Liver (tissue), 3 donors: ENCODE measurements at regions not wholly inside any gene's neighbourhood (a gene's known extent, or its start where the extent isn't known, plus 50 kb on each side); places are given as distances from the start of the nearest gene placed in this dataset.

Experiments
- ATF3 ChIP-seq: IDR thresholded peaks from 2 replicates; pipeline ENCODE4 v1.6.1; 2016; ENCODE audit warnings: antibody characterized with exemption
- CTCF ChIP-seq: fragments of 150-350 bp; IDR thresholded peaks from 2 replicates; pipeline ENCODE4 v1.5.1; 2017; ENCODE audit warnings: improper control_type of control experiment, low read depth, low read length; ENCODE audit not compliant: missing input control
- JUND ChIP-seq, 2 donors: IDR thresholded peaks; 2 replicates each; pipeline ENCODE4 v1.6.1; 2016; ENCODE audit warnings: antibody characterized with exemption in 2 of 2
- MAX ChIP-seq: IDR thresholded peaks from 2 replicates; pipeline ENCODE4 v1.6.1; 2016; ENCODE audit warnings: antibody characterized with exemption
- REST ChIP-seq: IDR thresholded peaks from 2 replicates; pipeline ENCODE4 v1.6.1; 2016; ENCODE audit warnings: antibody characterized with exemption, mild to moderate bottlenecking
- SP1 ChIP-seq: IDR thresholded peaks from 2 replicates; pipeline ENCODE4 v1.6.1; 2018; ENCODE audit warnings: antibody characterized with exemption, mild to moderate bottlenecking
- ZBTB33 ChIP-seq: IDR thresholded peaks from 2 replicates; pipeline ENCODE4 v1.6.1; 2016; ENCODE audit warnings: antibody characterized with exemption
- donor health status: healthy.
- donor health status: healthy.

GRCh38 chr5:13567819-13568218 is 376.7 kb downstream of the DNAH5 start:
- no peak for TF ChIP-seq REST
- no peak for TF ChIP-seq ATF3
- TF ChIP-seq ZBTB33: no peak
- TF ChIP-seq CTCF: no peak
- TF ChIP-seq JUND (IDR thresholded peaks at IDR 0.05): no peak
- TF ChIP-seq MAX: no peak
- no peak for TF ChIP-seq SP1
